ENCODE measurements at regions not wholly inside any gene's neighbourhood (a gene's known extent, or its start where the extent isn't known, plus 50 kb on each side); places are given as distances from the start of the nearest gene placed in this dataset.

DNA sequence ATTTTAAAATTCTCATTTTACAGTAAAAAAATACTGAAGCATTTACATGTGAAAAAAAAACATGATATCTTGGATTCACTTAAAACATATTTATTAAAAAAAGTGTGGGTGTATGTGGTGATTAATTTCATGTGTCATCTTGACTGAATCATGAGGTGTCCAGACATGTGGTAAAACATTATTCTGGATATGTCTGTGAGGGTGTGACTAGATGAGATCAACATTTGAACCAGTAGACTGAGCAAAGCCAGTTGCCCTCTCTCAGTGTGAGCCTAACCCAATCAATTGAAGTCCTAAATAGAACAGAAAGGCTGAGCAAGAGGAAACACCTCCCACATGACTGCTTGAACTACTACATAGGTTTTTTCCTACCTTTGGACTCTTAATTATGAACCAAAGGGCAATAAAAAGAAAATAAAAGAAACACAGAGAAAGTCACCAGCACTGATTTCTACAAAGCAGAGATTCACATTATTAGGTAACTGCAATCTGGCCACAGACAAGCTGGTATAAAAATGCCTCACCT is 90.5 kb upstream of the VGLL2 start:
- TF ChIP-seq, protein P1, sequence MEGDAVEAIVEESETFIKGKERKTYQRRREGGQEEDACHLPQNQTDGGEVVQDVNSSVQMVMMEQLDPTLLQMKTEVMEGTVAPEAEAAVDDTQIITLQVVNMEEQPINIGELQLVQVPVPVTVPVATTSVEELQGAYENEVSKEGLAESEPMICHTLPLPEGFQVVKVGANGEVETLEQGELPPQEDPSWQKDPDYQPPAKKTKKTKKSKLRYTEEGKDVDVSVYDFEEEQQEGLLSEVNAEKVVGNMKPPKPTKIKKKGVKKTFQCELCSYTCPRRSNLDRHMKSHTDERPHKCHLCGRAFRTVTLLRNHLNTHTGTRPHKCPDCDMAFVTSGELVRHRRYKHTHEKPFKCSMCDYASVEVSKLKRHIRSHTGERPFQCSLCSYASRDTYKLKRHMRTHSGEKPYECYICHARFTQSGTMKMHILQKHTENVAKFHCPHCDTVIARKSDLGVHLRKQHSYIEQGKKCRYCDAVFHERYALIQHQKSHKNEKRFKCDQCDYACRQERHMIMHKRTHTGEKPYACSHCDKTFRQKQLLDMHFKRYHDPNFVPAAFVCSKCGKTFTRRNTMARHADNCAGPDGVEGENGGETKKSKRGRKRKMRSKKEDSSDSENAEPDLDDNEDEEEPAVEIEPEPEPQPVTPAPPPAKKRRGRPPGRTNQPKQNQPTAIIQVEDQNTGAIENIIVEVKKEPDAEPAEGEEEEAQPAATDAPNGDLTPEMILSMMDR (IDR thresholded peaks at IDR 0.05) = no peak
- TF ChIP-seq POLR2A (IDR thresholded peaks at IDR 0.05) = no peak

Data from Peyer's patch (tissue), 4 donors.